ACHN (cell line): ENCODE measurements at regions not wholly inside any gene's neighbourhood (a gene's known extent, or its start where the extent isn't known, plus 50 kb on each side); places are given as distances from the start of the nearest gene placed in this dataset.
"Not testable (repeated sequence)": the region's sequence is repeated elsewhere in the genome, so short reads cannot be mapped to it uniquely, and the experiment has no call there.

Experiments used
- DNase-seq: peaks from one replicate; pipeline ENCODE4 v3.0.0-alpha.2; 2015
- in situ Hi-C: cut with HindIII; loops from 2 replicates; pipeline ENCODE4 v1.10.0; 2017; ENCODE audit warnings: low sequenced_read_pairs, low pct_ligation_motif_present, low pct_unique_long_range_greater_than_20kb

- in situ Hi-C loops: no loop called here
- DNase-seq: no peak
Observed at GRCh38 chr3:80655216-80655615, 887.4 kb upstream of the ROBO1 start.

GRCh38 chr3:80649170-80649569, 881.4 kb upstream of the ROBO1 start:
- in situ Hi-C loops: no loop called here
- no peak for DNase-seq

GRCh38 chr3:80643421-80643820, 875.6 kb upstream of the ROBO1 start:
- in situ Hi-C loops: no loop called here
- no peak for DNase-seq

GRCh38 chr3:80618295-80619256, 850.8 kb upstream of the ROBO1 start:
- DNase-seq: no peak
- in situ Hi-C loops: no loop called here

GRCh38 chr3:80612366-80612765, 844.6 kb upstream of the ROBO1 start:
- in situ Hi-C loops: no loop called here
- DNase-seq: no peak

GRCh38 chr3:80608072-80608471, 840.3 kb upstream of the ROBO1 start:
- in situ Hi-C loops, DNase-seq: not testable (repeated sequence)

- DNase-seq: peak; percentile 2
- in situ Hi-C loops: no loop called here
Observed at GRCh38 chr3:80606073-80606472, 838.3 kb upstream of the ROBO1 start.

- in situ Hi-C loops: no loop called here
- DNase-seq: no peak
Observed at GRCh38 chr3:80601479-80601878, 833.7 kb upstream of the ROBO1 start.

GRCh38 chr3:80592792-80593191, 825.0 kb upstream of the ROBO1 start:
- in situ Hi-C loops: no loop called here
- DNase-seq: no peak

- in situ Hi-C loops: no loop called here
- DNase-seq: no peak
Observed at GRCh38 chr3:80586338-80586737, 818.5 kb upstream of the ROBO1 start.

GRCh38 chr3:80580146-80580545, 812.3 kb upstream of the ROBO1 start:
- DNase-seq: no peak
- in situ Hi-C loops: no loop called here

GRCh38 chr3:80564391-80564790, 796.6 kb upstream of the ROBO1 start:
- in situ Hi-C loops: no loop called here
- DNase-seq: no peak

GRCh38 chr3:80559701-80560100, 791.9 kb upstream of the ROBO1 start:
- in situ Hi-C loops: no loop called here
- DNase-seq: no peak

GRCh38 chr3:80556763-80557162, 789.0 kb upstream of the ROBO1 start:
- in situ Hi-C loops: no loop called here
- no peak for DNase-seq

- no peak for DNase-seq
- in situ Hi-C loops: no loop called here
Observed at GRCh38 chr3:80554304-80554703, 786.5 kb upstream of the ROBO1 start.

- DNase-seq: no peak
- in situ Hi-C loops: no loop called here
Observed at GRCh38 chr3:80553211-80553610, 785.4 kb upstream of the ROBO1 start.

- in situ Hi-C loops: no loop called here
- no peak for DNase-seq
Observed at GRCh38 chr3:80550174-80550573, 782.4 kb upstream of the ROBO1 start.

- no peak for DNase-seq
- in situ Hi-C loops: no loop called here
Observed at GRCh38 chr3:80549173-80549572, 781.4 kb upstream of the ROBO1 start.

GRCh38 chr3:80543154-80543553, 775.4 kb upstream of the ROBO1 start:
- DNase-seq: no peak
- in situ Hi-C loops: no loop called here

GRCh38 chr3:80542456-80542855, 774.7 kb upstream of the ROBO1 start:
- in situ Hi-C loops: no loop called here
- DNase-seq: no peak
